AG04449 (cell line): ENCODE measurements at regions not wholly inside any gene's neighbourhood (a gene's known extent, or its start where the extent isn't known, plus 50 kb on each side); places are given as distances from the start of the nearest gene placed in this dataset.

Experiments used
- CTCF ChIA-PET: fragments of 350-600 bp; formaldehyde crosslinking; extraction: SDS; loops from one replicate; lab custom pipeline; 2021; ENCODE audit warnings: antibody characterized with exemption; lab: Yijun Ruan, JAX
- POLR2A ChIA-PET: fragments of 400-600, 350-600 bp; formaldehyde crosslinking; extraction: SDS; loops from one replicate; lab custom pipeline; 2020; ENCODE audit warnings: antibody characterized with exemption, inconsistent platforms; lab: Yijun Ruan, JAX
- DNase-seq: peaks from one replicate; pipeline ENCODE4 v3.0.0-alpha.2; 2010; ENCODE audit warnings: low read depth, low spot score
- H3K4me3 ChIP-seq: 2 replicates; pipeline ENCODE4 v1.5.1; 2011; ENCODE audit warnings: low read depth, mild to moderate bottlenecking, control low read depth, low read length
- TF ChIP-seq, protein P1 (sequence below): IDR thresholded peaks from one replicate; pipeline ENCODE4 v1.5.1; 2011; ENCODE audit warnings: mild to moderate bottlenecking, moderate library complexity, low read length, control low read depth, inconsistent platforms; ENCODE audit not compliant: insufficient read depth; ENCODE audit errors: missing control alignments

DNA sequence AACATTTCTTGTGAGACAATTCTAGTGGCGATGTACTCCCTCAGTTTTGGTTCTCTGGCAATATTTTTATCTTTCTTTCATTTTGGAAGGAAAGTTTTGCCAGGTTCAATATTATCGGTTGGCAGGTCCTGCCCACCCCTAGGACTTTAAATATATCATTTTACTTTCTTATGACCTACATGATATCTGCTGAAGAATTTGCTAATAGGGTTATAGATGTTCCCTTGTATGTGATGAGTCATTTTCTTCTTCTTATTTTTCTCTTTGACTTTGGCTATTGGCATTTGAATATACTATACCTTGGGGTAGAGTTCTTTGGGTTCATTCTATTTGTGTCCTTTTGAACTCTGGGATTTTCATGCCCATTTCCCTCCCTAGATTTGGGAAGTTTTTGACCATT lies 89.7 kb downstream of the GMNC start:
- no peak for DNase-seq
- H3K4me3 ChIP-seq: no peak overlapping the region
- POLR2A ChIA-PET: no interaction called here
- TF ChIP-seq, protein P1, sequence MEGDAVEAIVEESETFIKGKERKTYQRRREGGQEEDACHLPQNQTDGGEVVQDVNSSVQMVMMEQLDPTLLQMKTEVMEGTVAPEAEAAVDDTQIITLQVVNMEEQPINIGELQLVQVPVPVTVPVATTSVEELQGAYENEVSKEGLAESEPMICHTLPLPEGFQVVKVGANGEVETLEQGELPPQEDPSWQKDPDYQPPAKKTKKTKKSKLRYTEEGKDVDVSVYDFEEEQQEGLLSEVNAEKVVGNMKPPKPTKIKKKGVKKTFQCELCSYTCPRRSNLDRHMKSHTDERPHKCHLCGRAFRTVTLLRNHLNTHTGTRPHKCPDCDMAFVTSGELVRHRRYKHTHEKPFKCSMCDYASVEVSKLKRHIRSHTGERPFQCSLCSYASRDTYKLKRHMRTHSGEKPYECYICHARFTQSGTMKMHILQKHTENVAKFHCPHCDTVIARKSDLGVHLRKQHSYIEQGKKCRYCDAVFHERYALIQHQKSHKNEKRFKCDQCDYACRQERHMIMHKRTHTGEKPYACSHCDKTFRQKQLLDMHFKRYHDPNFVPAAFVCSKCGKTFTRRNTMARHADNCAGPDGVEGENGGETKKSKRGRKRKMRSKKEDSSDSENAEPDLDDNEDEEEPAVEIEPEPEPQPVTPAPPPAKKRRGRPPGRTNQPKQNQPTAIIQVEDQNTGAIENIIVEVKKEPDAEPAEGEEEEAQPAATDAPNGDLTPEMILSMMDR: no peak
- CTCF ChIA-PET: no interaction called here

DNA sequence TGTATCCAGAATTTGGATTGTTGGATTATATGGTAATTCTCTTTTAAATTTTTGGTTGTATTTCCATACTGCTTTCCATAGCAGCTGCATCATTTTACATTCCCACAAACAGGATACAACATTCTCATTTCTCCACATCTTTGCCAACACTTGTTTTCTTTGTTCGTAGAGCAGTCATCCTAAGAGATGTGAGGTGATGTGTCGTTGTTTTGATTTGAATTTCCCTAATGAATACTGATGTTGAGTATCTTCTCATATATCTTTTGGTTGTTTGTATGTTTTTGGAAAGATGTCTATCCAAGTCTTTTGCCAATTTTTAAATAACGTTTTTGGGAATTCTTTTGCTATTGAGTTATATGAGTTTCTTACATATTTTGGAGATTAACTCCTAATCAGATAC lies 93.6 kb downstream of the GMNC start:
- TF ChIP-seq, protein P1: no peak
- POLR2A ChIA-PET: no interaction called here
- DNase-seq: no peak
- no peak overlapping the region for H3K4me3 ChIP-seq
- CTCF ChIA-PET: no interaction called here

DNA sequence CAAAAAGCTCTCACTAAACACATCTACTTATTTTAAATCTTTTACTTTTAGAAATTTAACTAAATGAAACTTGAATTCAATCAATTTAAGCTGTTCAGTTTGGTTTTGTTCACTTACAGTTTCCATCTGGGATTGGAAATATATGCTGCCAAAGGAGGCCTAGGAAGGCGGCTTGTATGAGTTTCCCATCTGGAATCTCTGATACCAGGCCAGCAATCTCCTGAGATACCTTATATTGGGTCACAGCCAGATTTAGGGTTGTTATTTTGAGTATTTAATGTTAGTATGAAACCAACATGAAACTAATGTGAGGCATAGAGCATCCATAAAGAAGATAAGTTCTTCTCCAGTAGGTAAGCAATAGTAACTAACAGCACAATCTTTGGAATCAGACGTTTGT lies 94.6 kb downstream of the GMNC start:
- no peak overlapping the region for H3K4me3 ChIP-seq
- TF ChIP-seq, protein P1: no peak
- ChIA-PET POLR2A (no interaction called here), CTCF (no interaction called here)
- DNase-seq: no peak

DNA sequence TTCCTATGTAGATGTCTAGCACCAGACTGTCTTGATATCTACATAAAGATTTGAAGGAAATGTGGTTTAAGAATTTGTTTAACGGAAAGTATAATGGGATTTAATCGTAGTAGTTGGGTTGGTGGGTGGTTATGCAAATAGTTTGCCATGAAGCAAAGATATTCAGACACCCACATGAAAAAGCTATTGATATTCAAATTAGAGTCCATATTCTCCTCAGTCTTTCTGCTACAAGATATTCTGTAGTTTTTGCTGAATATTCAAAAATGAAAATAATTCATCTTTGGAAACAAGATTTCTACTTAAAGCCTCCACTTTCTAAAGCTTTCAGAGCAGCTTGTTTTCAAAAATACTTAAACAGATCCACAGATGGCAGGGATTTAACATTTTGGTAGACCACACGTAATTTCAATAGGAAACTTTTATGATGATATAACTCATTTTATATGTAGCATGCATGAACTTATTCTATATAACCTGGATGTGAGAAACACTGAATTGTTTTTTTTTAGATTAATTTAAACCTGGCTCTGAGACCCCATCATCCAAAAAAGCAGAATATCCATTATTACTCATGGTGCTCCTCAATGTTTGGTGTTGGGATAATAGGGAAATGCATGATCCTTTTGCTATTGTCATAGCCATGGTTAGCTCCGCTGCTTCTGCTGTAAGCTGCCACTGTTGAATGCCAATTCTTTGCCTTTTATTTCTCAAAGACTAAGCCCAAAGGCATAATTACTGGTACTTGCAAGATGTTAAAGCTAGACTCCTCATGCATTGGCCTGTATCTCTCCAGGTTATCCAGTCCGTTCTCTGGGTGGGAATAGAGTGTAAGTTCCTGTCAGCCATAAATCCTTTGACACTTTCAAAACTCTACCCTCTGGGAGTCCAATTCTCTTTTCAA lies 98.0 kb downstream of the GMNC start:
- TF ChIP-seq, protein P1: no peak
- DNase-seq: no peak
- CTCF ChIA-PET: no interaction called here
- no peak overlapping the region for H3K4me3 ChIP-seq
- POLR2A ChIA-PET: no interaction called here

DNA sequence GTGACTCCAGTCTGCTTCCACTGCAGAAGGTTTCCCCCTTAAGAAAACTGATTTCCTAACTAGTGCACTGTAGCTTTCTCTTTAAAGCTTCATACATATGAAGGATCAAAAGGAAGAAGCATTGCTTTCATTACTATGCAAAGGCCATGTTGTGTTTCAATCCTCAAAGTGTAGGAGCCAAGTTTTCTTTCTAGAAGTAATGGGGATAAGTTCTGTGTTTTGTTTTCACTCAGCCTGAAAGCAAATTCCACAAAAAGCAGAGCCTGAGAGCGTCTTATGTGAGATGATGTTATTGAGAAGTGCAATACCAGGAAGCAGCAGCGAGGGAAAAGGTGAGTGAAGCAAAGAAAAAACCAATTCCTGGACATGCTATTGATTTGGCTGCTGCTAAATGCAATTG lies 99.7 kb downstream of the GMNC start:
- TF ChIP-seq, protein P1: no peak
- no peak for DNase-seq
- H3K4me3 ChIP-seq: no peak overlapping the region
- ChIA-PET POLR2A (no interaction called here), CTCF (no interaction called here)

DNA sequence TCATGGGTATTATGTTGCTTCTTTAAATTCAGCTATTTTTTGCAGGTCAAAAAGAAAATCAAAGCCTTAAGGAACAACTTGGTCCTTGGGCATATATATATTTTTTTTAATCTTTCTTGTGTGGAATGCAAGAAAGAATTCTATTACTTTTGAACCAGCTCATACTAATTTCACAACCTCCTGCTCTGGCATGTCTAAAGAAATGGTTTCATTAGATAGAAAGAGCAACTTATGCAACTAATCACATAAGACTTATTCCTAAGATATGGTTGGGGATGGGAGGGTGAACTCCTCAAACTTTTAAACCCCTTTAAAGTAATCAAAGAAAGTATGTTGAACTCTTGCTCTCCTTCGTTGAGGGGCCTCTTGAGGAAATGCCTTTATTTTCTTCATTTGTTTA lies 114.9 kb downstream of the GMNC start:
- no peak overlapping the region for H3K4me3 ChIP-seq
- TF ChIP-seq, protein P1: no peak
- POLR2A ChIA-PET: no interaction called here
- CTCF ChIA-PET: no interaction called here
- DNase-seq: no peak
